Stimulated activated CD8-positive, alpha-beta memory T cell treated with anti-CD3 and anti-CD28 coated beads, Interleukin-2, amount 100 ng/mL, for 1 hour (primary cell): ENCODE measurements at regions not wholly inside any gene's neighbourhood (a gene's known extent, or its start where the extent isn't known, plus 50 kb on each side); places are given as distances from the start of the nearest gene placed in this dataset.

Source experiments
- DNase-seq, 2 donors: peaks; one replicate each; pipeline ENCODE4 v3.0.0-alpha.2; 2020; ENCODE audit warnings: low read depth in 2 of 2

- no peak for DNase-seq
These were observed 330.5 kb downstream of the BUD13 start for GRCh38 chr11:116442238-116442752.

- no peak for DNase-seq
These were observed 333.5 kb downstream of the BUD13 start for GRCh38 chr11:116439361-116439677.

GRCh38 chr11:116438651-116439360 lies 334.0 kb downstream of the BUD13 start:
- no peak for DNase-seq

GRCh38 chr11:116434986-116435385 lies 337.8 kb downstream of the BUD13 start:
- DNase-seq = no peak

GRCh38 chr11:116432301-116432700 lies 340.5 kb downstream of the BUD13 start:
- DNase-seq = no peak

- DNase-seq = no peak
These were observed 340.9 kb downstream of the BUD13 start for GRCh38 chr11:116431842-116432241.

GRCh38 chr11:116428638-116428975 lies 344.2 kb downstream of the BUD13 start:
- no peak for DNase-seq

GRCh38 chr11:116427903-116428637 lies 344.7 kb downstream of the BUD13 start:
- DNase-seq = no peak

- DNase-seq = no peak
These were observed 345.4 kb downstream of the BUD13 start for GRCh38 chr11:116427337-116427902.

- no peak for DNase-seq
These were observed 346.0 kb downstream of the BUD13 start for GRCh38 chr11:116426761-116427160.

- DNase-seq = no peak
These were observed 348.0 kb downstream of the BUD13 start for GRCh38 chr11:116424615-116425261.

GRCh38 chr11:116422956-116423600 lies 349.7 kb downstream of the BUD13 start:
- DNase-seq = no peak

- no peak for DNase-seq
These were observed 350.2 kb downstream of the BUD13 start for GRCh38 chr11:116422556-116422955.

- no peak for DNase-seq
These were observed 351.1 kb downstream of the BUD13 start for GRCh38 chr11:116421529-116422185.

GRCh38 chr11:116420770-116421528 lies 351.8 kb downstream of the BUD13 start:
- DNase-seq = no peak

GRCh38 chr11:116420030-116420429 lies 352.8 kb downstream of the BUD13 start:
- no peak for DNase-seq

- no peak for DNase-seq
These were observed 354.3 kb downstream of the BUD13 start for GRCh38 chr11:116418388-116419041.

GRCh38 chr11:116416852-116417251 lies 355.9 kb downstream of the BUD13 start:
- DNase-seq = no peak

GRCh38 chr11:116415095-116415494 lies 357.7 kb downstream of the BUD13 start:
- no peak for DNase-seq

- no peak for DNase-seq
These were observed 358.4 kb downstream of the BUD13 start for GRCh38 chr11:116414357-116414880.
